HG02623 (cell line): ENCODE measurements at regions not wholly inside any gene's neighbourhood (a gene's known extent, or its start where the extent isn't known, plus 50 kb on each side); places are given as distances from the start of the nearest gene placed in this dataset.
"Not testable (repeated sequence)": the region's sequence is repeated elsewhere in the genome, so short reads cannot be mapped to it uniquely, and the experiment has no call there.

Experiments
- ATAC-seq: cut with Tn5 transposase; IDR thresholded peaks from one replicate; pipeline ENCODE4 v1.9.1; 2021; ENCODE audit warnings: moderate library complexity; ENCODE audit not compliant: unreplicated experiment

DNA sequence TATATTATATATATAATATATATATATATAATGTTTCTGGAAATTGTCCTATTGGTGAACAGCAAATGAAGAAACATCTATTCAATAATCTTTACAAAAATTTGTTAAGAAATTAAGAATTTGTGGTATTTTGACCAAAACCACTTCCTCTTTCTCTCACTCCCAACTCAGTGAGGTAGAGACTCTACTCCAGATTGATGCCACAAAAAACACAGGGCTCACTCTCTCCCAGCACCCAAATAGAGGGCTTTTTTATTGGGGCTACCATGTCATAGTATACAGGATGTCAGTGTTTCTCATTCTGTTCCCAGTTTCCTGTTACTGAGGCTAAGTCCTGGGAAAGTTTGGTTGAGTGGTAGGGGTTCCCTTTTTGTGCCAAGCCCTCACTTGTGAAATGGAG is 1155.4 kb downstream of the BCL11A start:
- ATAC-seq, result no peak

GRCh38 chr2:59395119-59395518 is 1154.0 kb upstream of the FANCL start:
- no peak for ATAC-seq

- no peak for ATAC-seq
These were observed 1150.8 kb upstream of the FANCL start for GRCh38 chr2:59391896-59392295.

- no peak for ATAC-seq
These were observed 1149.5 kb upstream of the FANCL start for GRCh38 chr2:59390581-59390980.

GRCh38 chr2:59389240-59389639 is 1148.1 kb upstream of the FANCL start:
- no peak for ATAC-seq

GRCh38 chr2:59385971-59386370 is 1144.8 kb upstream of the FANCL start:
- ATAC-seq, result no peak

GRCh38 chr2:59383473-59383872 is 1142.3 kb upstream of the FANCL start:
- no peak for ATAC-seq

- no peak for ATAC-seq
These were observed 1137.0 kb upstream of the FANCL start for GRCh38 chr2:59378127-59378526.

DNA sequence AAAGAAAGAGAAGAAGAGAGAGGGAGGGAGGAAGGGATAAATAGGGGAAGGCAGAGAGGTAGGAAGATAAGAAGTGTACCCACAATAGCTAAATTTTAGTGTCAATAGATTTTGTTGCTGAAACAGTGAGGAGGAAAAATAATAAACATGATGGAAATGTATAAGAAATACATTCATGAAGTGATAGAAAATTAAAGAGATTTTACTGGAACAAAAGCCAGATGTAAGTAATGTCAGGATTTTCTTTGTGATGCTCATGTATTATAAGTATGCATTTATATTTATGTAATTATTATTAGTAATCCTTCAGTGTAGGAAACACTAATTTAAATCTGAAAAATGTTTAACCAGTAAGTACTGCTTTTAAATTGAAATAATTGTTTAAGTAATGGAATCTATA is 1125.2 kb upstream of the FANCL start:
- no peak for ATAC-seq

DNA sequence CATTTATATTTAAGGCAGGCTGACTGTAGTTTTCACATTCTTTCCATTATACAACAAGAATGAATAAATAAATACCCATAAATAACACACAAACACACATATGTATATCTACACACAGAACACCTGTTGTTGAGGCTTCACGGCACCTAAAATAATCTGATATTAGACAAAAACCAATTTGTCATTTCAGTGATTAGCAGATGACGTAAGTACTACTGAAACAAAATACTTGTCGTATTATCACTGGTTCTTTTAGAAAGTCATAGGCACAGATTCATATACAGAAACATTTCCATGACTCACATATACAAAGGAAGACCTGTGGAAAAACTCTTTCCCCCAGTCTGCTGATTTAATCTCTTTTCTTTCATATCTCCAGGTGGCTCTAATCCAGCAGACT is 1113.4 kb upstream of the FANCL start:
- ATAC-seq, result no peak

DNA sequence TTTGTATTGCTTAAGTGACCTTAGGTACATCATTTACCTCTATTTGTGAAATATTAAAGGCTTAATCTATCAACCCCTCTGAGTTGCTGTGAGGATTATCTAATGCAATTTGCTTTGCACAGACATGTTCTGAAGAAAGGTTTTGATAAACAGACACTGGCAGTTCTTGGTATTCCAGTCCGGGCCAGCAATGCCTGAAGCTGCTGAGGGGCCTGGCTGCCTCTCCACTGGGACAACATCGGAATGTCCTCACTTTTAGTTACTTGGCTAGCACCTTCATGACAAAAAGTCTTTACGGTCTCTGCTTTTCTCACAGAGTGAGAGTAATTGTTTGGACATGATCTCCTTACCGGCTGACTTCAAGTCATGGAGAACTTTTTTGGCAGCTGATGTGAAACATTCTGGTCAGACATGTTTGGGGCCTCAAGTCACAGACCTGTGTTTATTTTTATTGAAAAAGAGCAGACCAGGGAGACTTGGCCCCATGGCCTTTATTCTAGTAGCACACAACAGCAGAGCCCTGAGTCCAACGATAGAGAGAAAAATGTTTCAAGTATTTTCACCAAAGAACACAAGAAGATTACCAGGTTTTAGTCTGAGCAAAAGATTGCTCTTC is 1112.3 kb upstream of the FANCL start:
- no peak for ATAC-seq

DNA sequence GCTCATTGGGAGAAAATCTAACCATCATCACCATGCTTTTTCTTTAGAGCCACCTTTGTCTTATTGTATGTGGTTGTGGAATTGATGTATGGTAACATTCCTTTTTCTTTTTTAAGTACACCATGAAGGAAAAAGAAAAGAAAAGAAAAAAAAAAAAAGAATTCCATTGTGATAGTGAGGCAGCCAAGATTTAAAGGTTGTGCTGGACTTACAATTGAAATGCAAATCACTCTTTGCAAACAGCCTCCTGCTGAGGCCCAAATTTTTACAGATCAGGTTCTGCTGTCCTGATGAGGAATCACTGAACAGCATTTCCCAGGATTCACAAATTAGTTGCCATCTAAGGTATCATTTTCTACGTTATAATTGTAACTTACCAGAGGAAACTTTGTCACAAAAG is 1101.0 kb upstream of the FANCL start:
- ATAC-seq, result no peak

- no peak for ATAC-seq
These were observed 1098.7 kb upstream of the FANCL start for GRCh38 chr2:59339837-59340207.

DNA sequence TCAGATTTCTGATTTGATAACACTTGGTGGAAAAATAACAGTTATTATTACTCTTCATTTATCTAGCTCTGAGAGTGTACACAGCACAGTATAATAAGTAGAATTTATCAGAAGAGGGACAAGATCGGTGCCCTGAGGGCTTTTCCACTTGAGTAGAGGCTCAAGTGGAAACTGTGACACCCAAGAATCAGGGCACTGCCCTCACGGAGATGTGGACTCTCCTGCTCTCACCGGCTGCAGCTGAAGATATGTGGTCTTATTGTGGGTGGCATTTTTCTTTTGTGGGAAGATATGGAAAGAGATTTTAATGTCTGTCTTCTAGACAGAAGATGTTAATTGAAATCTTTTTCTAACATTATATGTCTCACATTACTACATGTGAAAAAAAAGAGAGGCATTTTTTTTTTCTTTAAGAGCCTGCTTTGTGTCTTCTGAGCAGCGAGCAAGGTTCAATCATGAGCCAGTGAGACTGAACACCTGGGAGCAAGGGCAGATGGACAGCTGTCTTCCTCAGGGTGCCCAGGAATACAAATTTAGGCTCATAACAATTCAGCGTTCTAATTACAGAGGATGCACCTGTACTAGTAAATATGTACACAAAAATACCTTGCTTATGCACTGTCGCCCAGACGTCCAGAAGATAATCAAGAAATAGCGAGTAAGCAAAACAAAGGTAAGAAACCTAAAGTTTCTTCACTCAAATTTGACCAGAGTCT is 1098.2 kb upstream of the FANCL start:
- no peak for ATAC-seq

DNA sequence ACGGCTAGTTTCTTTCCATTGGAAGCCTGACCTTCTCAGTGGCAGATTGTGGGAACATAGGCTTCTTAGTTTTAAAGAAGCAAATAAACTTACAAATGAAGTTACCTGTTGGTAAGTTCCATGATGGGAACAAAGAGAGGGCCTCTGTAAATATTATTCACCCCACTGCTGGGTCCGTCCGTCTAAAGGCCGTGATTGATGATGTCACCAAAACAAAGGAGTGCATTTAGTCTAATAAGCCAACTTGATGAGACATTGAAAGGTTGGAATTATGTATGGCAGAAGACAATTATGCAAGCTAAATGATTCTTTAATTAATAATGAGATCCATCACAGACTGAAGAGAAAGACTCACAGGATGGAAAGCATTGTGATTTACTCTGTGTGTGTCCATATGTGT is 1091.9 kb upstream of the FANCL start:
- ATAC-seq, result no peak

GRCh38 chr2:59326581-59327365 is 1085.6 kb upstream of the FANCL start:
- ATAC-seq, result not testable (repeated sequence)

DNA sequence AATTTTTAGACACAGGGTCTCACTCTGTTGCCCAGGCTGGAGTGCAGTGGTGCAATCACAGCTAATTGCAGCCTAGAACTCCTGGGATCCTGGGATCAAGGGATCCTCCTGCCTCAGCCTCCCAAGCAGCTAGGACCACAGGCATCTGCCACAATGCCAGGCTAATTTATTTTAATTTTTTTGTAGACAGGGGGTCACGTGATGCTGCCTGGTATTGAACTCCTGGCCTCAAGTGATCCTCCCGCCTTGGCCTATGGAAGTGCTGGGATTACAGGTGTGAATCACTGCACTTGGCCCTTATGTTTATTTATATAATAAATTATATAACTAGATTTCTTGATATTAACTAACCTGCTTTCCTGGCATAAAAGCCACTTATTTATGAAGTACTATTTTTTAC is 1081.7 kb upstream of the FANCL start:
- ATAC-seq, result no peak

DNA sequence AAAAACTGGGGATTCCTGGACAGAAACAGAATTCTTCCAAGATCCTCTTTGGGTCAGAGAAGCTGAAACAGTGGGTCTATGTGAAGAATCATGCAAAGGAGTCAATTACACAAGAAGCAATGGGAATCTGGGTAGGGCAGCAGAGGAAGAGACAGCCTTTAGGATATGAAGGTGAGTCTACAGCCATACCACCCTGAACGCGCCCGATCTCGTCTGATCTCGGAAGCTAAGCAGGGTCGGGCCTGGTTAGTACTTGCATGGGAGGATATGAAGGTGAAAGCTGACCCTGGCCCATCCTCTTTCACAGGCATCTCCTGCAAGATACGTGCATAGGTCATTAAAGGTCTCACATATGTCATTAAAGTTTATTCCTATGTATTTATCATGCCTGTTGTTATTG is 1080.9 kb upstream of the FANCL start:
- ATAC-seq, result no peak

DNA sequence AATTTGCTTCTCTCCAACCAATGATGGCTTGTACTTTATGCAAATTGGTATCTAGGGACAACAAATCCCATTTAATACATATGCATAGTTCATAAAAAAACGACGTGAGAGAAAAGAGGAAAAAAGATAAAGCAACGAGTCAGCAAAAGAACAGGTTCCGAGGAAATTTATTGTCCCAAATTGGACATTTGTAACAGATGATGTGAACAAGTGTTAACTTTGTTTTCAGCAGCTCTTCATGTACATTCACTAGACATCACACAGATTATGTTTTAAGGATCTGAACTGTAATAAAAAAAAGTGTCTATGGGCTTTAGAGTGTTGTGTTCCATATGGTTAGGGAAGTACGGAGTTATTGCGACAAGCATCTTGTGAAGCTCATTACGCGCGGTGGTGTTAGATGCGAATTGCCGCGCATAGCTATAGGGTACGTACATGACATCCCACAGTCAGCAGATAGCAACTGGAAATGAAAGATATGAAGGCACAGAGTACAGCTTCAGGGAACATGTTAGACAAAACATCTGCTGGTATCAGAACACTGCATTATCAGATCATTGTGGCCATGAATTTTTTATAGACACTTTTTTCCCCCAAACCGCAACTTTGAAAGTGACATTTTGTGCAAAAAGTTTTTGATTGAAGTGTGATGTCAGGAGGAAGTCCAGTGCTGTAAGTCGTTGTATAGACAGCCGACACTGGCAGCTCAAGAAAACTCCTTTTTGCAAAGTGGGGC is 1073.1 kb upstream of the FANCL start:
- no peak for ATAC-seq

GRCh38 chr2:59312967-59313940 is 1072.1 kb upstream of the FANCL start:
- ATAC-seq, result no peak
